ENCODE measurements at regions not wholly inside any gene's neighbourhood (a gene's known extent, or its start where the extent isn't known, plus 50 kb on each side); places are given as distances from the start of the nearest gene placed in this dataset.
"Not testable (repeated sequence)": the region's sequence is repeated elsewhere in the genome, so short reads cannot be mapped to it uniquely, and the experiment has no call there.

DNA sequence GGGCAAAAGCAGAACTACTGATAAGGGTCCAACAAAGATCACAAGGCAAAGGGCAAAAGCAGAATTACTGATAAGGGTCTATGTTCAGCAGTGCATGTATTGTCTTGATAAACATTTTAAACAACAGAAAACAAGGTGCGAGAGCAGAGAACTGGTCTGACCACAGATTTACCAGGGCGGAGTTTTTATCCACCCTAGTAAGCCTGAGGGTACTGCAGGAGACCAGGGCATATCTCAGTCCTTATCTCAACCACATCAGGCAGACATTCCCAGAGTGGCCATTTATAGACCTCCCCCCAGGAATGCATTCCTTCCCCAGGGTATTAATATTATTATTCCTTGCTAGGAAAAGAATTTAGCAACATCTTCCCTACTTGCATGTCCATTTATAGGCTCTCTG is 138.2 kb upstream of the EDNRB start:
- DNase-seq = not testable (repeated sequence)

DNA sequence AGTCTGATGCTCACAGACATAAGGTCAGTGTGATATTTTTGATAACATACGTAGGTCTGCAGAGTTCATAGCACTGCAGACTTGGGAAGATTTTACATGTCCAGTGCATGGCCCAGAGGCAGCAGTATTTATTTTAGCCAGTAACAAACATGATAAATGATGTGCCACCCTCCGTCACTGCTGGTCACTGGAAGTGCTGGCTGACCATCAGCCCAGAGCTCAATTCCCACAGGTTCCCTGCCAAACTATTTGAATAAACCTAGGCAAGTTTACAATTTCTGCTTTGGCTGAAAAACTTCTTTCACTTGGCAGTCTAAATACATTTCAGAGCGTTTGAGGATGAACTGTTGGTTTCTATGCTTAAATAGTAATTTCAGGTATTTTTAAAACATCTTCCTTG is 135.5 kb upstream of the EDNRB start:
- DNase-seq = no peak

- no peak for DNase-seq
Observed at GRCh38 chr13:78047151-78047550, 128.5 kb upstream of the EDNRB start.

- no peak for DNase-seq
Observed at GRCh38 chr13:78046331-78046730, 127.7 kb upstream of the EDNRB start.

DNA sequence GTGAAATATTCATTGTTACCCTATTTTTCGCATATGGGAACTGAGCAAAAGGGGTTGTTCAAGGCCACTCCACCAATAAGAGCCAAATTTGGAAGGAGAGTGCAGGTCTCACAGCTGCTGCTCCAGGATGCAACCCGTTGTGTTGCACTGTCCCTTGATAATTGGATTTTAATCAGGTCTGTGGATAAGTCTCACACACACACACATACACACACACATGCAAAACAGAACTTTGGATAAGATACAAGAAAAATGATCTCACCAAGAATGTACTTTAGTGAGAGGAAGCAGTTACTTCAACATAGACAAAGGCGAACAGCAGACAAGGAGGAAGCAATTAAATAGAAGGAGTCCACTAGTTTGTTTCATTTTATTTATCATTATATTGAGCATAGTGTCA is 127.3 kb upstream of the EDNRB start:
- DNase-seq = no peak

GRCh38 chr13:78041366-78041765 is 122.7 kb upstream of the EDNRB start:
- DNase-seq = not testable (repeated sequence)

DNA sequence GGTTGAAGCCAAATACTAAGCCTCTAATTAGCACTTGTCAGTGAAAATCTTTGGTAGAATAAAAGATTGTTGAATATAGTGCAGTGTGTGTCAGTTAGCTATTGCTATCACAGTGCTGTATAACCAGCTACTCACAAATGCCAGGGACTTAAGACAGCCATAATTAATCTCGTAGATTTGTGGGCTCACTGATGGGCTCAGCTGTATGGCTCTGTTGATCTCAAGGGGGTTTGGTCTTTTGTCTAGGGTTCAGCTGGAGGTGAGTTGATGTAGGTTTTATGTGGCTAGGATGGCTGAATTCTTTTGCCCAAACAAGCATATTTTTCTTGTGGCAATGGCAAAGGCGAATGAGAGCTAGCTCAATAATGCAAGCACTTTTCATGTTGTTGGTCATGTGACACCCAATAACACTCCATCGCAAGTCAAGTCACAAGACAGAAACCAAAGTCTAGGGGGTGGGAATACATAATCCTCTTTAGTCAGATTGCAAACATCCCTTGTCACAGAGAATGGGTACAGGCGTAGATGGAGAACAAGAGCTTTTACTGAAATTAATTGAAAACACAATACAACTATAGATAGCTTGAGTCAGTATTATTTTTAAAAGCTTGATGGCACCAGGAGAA is 121.7 kb upstream of the EDNRB start:
- no peak for DNase-seq

DNA sequence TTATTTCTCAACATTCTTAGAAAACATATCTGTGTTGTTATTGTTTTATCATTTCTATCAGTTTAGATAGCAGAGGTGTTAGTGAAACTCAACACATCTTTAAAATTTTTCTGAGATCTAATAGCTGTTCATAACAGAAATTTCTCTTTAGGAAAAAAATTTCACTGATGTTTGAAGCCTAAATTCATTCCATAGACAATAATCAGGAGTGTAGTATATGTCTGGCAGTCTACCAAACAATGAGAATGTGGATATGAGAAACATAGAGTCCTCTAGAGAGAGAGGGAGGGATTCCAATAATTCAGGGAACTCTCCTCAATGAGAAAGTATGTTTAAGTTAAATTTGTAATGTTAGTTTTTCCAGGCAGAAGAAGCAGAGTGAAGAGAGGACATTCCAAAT is 118.2 kb upstream of the EDNRB start:
- no peak for DNase-seq

DNA sequence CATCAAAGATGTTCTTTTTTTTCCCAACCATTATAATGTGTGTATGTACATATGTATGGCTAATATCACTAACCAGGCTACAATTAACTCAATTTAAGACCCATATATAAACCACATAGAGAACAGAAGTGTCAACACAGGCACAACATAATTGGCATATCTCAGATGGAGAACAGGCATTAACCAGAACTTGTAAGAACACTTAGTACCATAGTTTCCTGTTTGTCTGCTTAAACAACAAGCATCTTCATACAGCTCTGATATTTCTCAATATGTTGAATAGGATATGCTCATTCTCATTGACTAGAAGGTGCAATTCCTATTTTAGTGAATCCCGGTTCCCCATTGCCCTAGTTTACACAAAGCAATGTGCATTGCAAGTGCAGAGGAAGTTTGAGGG is 116.9 kb upstream of the EDNRB start:
- no peak for DNase-seq

DNA sequence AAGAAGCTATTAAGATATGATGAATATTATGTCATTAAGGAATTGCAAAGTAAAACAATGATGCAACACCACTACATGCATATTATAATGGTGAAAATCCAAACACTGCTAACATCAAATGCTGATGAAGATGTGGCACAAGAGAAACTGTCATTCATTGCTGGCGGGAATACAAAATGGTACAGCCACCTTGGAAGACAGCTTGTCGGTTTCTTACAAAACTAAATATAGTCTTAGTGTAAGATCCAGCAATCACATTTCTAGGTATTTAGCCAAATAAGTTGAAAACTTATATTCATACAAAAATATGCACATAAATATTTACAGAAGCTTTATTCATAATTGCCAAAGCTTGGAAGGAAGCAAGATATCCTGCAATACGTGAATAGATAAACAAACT is 114.9 kb upstream of the EDNRB start:
- no peak for DNase-seq

DNA sequence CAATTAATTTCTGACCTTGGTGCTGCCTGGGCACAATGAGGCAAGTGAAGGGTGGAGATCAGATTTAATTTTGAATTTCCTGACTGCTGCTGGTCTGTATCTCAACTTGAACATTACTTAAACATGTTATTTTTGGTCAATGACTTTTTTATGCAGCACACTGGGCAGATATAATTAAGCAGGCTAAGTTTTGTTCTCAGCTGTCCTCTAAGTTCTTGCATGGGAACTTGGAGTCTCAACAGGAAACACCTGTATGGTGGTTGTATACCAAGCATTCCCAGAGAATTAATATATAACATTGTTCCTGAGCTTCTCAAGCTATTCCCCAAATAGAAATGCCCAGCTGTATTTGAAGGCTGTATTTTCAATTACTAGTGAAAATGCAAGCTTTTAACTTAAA is 113.5 kb upstream of the EDNRB start:
- no peak for DNase-seq

DNA sequence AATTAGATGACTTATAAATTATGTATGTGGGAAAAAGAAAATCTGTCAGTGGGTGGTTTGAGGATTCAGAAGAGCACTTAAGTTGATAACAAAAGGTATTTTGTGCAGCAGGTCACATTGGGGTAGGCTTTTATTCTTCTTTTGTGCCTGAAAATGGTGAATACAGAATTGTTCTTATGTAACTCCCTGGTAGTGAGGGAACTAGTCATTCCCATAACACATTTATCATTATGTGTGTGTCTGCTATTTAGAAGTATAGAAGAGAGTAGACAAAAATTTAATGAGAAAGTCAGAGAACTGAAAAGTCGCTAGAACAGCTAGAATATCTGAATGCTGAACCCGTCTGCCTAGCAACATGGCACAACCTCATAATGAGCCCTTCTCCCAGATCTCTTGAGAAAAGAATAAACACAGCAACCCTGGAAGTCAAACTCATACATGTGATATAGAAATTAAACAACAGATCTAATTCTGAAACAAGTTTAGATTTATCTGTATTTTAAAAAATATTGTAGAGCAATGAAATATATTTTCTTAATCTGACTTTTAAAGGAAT is 111.8 kb upstream of the EDNRB start:
- no peak for DNase-seq

DNA sequence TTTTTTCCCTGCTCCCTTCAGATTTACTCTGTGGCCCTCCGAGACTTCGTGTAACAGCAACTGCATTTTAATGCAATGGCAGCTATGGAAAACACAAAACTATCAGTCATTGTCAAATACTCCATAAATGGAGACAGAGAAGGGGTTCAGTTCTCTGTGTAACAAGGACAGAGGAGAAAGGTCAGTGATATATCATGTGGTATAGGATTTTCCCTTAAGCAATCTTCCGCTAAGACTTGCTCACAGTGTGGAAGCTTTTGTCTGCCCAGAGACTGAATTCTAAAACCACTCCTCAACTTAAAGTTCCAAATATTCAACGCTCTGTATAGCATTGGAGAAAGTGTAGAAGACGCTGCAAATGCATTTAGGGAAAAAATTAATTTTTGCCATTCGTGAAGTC is 111.3 kb upstream of the EDNRB start:
- DNase-seq = no peak

DNA sequence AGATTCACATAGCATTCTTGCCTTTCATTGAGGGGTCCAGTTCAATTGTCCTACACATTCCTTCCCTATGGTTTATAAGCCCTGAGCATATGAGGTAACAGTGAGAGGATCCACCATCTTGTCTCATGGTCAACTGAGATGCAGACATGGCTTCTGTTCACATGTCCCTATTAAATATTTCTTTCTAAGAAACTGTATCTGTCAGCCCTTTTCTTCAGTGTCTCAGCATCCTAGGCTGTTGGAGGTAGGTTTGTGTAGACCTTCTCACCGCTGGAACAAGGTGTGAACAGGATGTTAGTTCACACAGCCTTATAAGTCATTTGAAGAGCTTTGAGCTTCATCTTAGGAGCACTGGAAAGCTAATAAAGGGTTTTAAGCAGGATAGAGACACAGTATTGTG is 110.3 kb upstream of the EDNRB start:
- DNase-seq = no peak

DNA sequence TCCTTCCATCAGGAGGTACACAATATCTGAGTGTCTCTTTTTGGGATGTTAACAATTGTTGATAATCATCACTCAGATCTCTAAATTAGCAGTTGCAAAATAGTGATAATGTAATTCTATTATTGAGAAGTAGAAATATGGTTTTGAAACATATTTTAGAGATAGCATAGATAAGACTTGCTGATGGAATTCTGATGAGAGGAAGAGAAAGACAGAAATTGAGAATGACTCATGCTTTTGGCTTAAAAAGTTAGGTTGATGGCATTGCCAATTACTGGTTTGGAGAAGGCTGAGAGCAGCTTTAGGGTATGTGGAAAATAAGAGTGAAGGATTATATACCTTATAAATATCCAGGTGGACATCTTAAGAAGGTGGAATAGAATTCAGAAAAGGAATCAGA is 106.4 kb upstream of the EDNRB start:
- no peak for DNase-seq

DNA sequence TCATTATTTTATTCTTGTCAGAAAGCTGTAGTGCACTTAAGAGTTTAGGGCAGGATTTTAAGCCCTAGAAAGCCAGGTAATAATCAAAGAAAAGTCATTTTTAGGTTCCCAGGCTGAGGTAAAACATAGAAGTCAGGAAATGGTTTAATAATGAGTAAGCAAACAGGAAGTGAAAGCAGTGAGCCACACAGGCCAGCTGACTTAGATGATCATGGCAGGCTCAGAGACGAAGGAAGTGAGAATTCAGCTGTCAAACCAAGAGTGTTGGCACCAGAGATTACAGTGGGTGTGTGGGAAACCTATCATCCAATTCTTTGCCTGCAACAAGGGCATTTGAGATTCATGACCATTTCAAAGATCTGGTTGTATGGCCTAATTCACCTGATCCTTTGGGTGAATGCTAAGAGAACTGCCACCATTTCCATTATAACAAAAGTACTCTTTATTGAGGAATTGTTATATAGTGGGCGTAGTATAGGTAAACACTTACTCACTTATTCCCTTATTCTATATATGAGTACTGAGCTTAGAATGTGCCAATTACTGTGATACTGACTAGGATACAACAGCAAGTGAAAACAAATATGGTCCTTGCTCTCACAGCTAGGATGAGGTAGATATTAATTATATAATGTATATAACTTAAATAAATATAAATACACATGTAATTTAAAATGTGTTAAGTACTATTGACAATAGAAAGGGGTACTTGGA is 103.7 kb upstream of the EDNRB start:
- DNase-seq = peak; percentile 44

DNA sequence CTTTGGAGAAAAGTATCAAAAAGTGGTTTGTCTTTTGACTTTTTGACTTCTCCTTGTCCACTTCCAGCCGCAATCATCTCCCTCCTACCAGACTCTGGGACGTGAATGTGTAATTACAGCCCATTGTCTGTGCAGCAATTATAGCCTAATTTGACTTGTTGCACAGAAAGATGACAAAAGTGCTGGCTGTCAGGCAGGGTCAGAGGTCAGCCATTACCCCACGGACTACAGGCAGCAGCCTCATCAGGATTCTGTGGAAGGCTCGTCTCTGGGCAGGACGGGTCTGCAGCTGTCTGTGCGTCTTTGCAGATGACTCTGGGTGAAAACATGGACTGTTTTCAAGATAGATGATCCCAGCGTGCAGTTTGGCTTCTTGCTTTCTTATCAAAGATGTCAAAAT is 102.2 kb upstream of the EDNRB start:
- no peak for DNase-seq

- DNase-seq = peak; percentile 30
Observed at GRCh38 chr13:78015782-78016181, 97.2 kb upstream of the EDNRB start.

GRCh38 chr13:78012046-78012445 is 93.4 kb upstream of the EDNRB start:
- DNase-seq = no peak

GRCh38 chr13:78004821-78005220 is 86.2 kb upstream of the EDNRB start:
- no peak for DNase-seq

GRCh38 chr13:77999746-78000145 is 81.1 kb upstream of the EDNRB start:
- DNase-seq = no peak

DNA sequence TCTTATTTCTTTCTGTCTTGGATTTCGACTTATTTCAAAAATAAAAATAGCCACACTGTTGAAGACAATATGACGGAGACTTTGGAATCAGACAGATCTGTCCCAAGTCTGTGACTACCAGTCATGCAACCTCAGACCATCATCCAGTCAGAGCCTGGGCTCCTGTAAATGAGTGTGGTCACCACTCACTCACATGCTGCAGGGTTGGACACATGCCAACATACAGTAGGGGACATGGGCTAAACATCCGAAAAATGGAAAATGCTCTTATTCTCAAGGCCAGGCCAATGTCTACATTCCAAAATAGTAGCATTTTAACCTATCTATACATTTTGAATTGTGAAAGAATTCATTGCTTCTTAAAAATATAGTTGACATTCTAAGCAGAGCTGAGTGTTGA is 75.5 kb upstream of the EDNRB start:
- no peak for DNase-seq

DNA sequence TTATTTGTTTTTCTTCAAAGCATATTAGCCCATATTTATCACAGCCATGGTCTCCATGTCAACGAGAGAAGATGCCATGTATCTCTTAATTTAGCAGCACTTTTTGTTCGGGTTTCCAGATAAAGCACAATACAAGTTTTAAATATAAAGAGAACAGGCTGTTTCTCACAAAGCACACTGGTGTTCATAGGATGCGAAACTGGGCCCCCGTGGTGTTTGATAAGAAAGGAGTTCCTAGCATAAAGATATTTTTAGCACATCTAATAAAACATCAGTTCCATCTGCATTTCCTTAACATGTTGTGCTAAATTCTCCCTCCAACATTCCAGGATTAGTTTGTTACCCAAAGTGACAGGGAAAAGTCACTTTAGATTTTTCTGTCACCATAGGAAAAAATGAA is 72.4 kb upstream of the EDNRB start:
- DNase-seq = no peak

DNA sequence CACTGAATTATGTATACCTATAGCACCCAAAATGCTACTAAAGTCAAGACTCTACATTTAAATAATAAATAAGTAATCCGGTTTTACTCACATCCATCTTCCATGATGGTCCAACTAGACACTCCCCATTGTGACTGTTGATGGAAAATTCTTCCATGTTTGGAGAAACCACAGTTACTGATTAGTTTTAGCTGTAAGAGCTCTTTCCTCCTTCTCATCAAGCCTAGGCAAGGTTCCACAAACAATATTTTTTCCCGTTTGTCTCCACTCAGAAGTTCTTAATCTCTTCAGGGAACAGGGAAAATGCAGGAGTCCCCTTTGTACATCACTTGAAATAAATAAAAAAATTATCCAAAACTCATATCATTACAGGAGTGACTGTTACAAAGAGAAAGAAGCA is 70.7 kb upstream of the EDNRB start:
- DNase-seq = no peak

- DNase-seq = no peak
Observed at GRCh38 chr13:77988355-77988754, 69.7 kb upstream of the EDNRB start.
